Mucosa of rectum (tissue), 2 donors: ENCODE measurements at regions not wholly inside any gene's neighbourhood (a gene's known extent, or its start where the extent isn't known, plus 50 kb on each side); places are given as distances from the start of the nearest gene placed in this dataset.

Experiments used
- H3K27ac ChIP-seq, 2 donors: one replicate each; pipeline ENCODE4 v1.7.0; 2013; ENCODE audit warnings: inconsistent platforms in 2 of 2, low read depth in 2 of 2, low read length in 2 of 2
- H3K27me3 ChIP-seq, 2 donors: one replicate each; pipeline ENCODE4 v1.7.0; 2013; ENCODE audit warnings: low read length in 2 of 2; ENCODE audit not compliant: control insufficient read depth in 2 of 2, insufficient read depth in 2 of 2
- H3K36me3 ChIP-seq, 2 donors: one replicate each; pipeline ENCODE4 v1.7.0; 2013; ENCODE audit warnings: low read length in 2 of 2; ENCODE audit not compliant: control insufficient read depth in 2 of 2, insufficient read depth in 2 of 2
- H3K4me1 ChIP-seq, 2 donors: one replicate each; pipeline ENCODE4 v1.7.0; 2013; ENCODE audit warnings: low read length in 2 of 2, mild to moderate bottlenecking in 1 of 2; ENCODE audit not compliant: control insufficient read depth in 2 of 2, insufficient read depth in 2 of 2
- H3K4me3 ChIP-seq, 2 donors: one replicate each; pipeline ENCODE4 v1.7.0; 2013; ENCODE audit warnings: low read length in 2 of 2
- H3K9ac ChIP-seq, 2 donors: one replicate each; pipeline ENCODE4 v1.7.0; 2013; ENCODE audit warnings: low read length in 2 of 2, low read depth in 1 of 2, mild to moderate bottlenecking in 1 of 2
- H3K9me3 ChIP-seq, 2 donors: one replicate each; pipeline ENCODE4 v1.7.0; 2013; ENCODE audit warnings: low read length in 2 of 2; ENCODE audit not compliant: control insufficient read depth in 2 of 2
- donor health status: healthy.
- donor health status: Normal muscosa, but diverticular disease.

- Histone ChIP-seq H3K27me3 (no peaks in the 10 kb centered on the region), H3K4me3 (no peak overlapping the region), H3K9ac (no peak overlapping the region), H3K36me3 (no peaks in the 10 kb centered on the region), H3K4me1 (no peaks in the 10 kb centered on the region), H3K9me3 (peaks cover 8 to 10% of the 10 kb centered on the region in 2 donors), H3K27ac (no peak overlapping the region)
Measured at GRCh38 chr10:131514454-131514853, 202.9 kb upstream of the TCERG1L start.

- H3K9ac ChIP-seq, result no peak overlapping the region
- H3K27ac ChIP-seq, result no peak overlapping the region
- no peaks in the 10 kb centered on the region for H3K4me1 ChIP-seq
- H3K4me3 ChIP-seq, result no peak overlapping the region
- peaks cover 8 to 10% of the 10 kb centered on the region in 2 donors for H3K9me3 ChIP-seq
- H3K27me3 ChIP-seq, result no peaks in the 10 kb centered on the region
- no peaks in the 10 kb centered on the region for H3K36me3 ChIP-seq
Measured at GRCh38 chr10:131516285-131516684, 204.8 kb upstream of the TCERG1L start.

- Histone ChIP-seq H3K9me3 (peaks cover 2 to 7% of the 10 kb centered on the region in 2 donors), H3K4me1 (no peaks in the 10 kb centered on the region), H3K36me3 (no peaks in the 10 kb centered on the region), H3K27ac (no peak overlapping the region), H3K4me3 (no peak overlapping the region), H3K27me3 (no peaks in the 10 kb centered on the region), H3K9ac (no peak overlapping the region)
Measured at GRCh38 chr10:131517781-131518180, 206.3 kb upstream of the TCERG1L start.

- Histone ChIP-seq H3K9me3 (peaks cover 0 to 6% of the 10 kb centered on the region in 2 donors), H3K27ac (no peak overlapping the region), H3K4me3 (no peak overlapping the region), H3K9ac (no peak overlapping the region), H3K36me3 (no peaks in the 10 kb centered on the region), H3K27me3 (no peaks in the 10 kb centered on the region), H3K4me1 (no peaks in the 10 kb centered on the region)
Measured at GRCh38 chr10:131519723-131520605, 208.4 kb upstream of the TCERG1L start.

GRCh38 chr10:131531265-131532190, 220.0 kb upstream of the TCERG1L start:
- Histone ChIP-seq H3K4me1 (no peaks in the 10 kb centered on the region), H3K9me3 (no peaks in the 10 kb centered on the region), H3K36me3 (no peaks in the 10 kb centered on the region), H3K27me3 (no peaks in the 10 kb centered on the region), H3K9ac (no peak overlapping the region), H3K4me3 (no peak overlapping the region), H3K27ac (no peak overlapping the region)

GRCh38 chr10:131532291-131532690, 220.8 kb upstream of the TCERG1L start:
- Histone ChIP-seq H3K4me1 (no peaks in the 10 kb centered on the region), H3K4me3 (no peak overlapping the region)

GRCh38 chr10:131532745-131533341, 221.3 kb upstream of the TCERG1L start:
- H3K36me3 ChIP-seq, result no peaks in the 10 kb centered on the region
- no peak overlapping the region for H3K9ac ChIP-seq
- no peaks in the 10 kb centered on the region for H3K4me1 ChIP-seq
- H3K27me3 ChIP-seq, result no peaks in the 10 kb centered on the region
- no peaks in the 10 kb centered on the region for H3K9me3 ChIP-seq
- no peak overlapping the region for H3K27ac ChIP-seq
- H3K4me3 ChIP-seq, result no peak overlapping the region

More at GRCh38 chr10:131532291-131532690, 220.8 kb upstream of the TCERG1L start:
- Histone ChIP-seq H3K27ac (no peak overlapping the region), H3K9me3 (no peaks in the 10 kb centered on the region), H3K27me3 (no peaks in the 10 kb centered on the region), H3K9ac (no peak overlapping the region), H3K36me3 (no peaks in the 10 kb centered on the region)

- no peaks in the 10 kb centered on the region for H3K9me3 ChIP-seq
- H3K9ac ChIP-seq, result no peak overlapping the region
- no peak overlapping the region for H3K4me3 ChIP-seq
- H3K4me1 ChIP-seq, result no peaks in the 10 kb centered on the region
- H3K36me3 ChIP-seq, result no peaks in the 10 kb centered on the region
- H3K27me3 ChIP-seq, result no peaks in the 10 kb centered on the region
- H3K27ac ChIP-seq, result no peak overlapping the region
Measured at GRCh38 chr10:131533846-131534526, 222.5 kb upstream of the TCERG1L start.

GRCh38 chr10:131534836-131535235, 223.3 kb upstream of the TCERG1L start:
- no peaks in the 10 kb centered on the region for H3K9me3 ChIP-seq
- no peaks in the 10 kb centered on the region for H3K36me3 ChIP-seq
- no peak overlapping the region for H3K4me3 ChIP-seq
- H3K27me3 ChIP-seq, result no peaks in the 10 kb centered on the region
- no peak overlapping the region for H3K9ac ChIP-seq
- H3K4me1 ChIP-seq, result no peaks in the 10 kb centered on the region
- H3K27ac ChIP-seq, result no peak overlapping the region
